Fibroblast of skin of right biceps (primary cell): ENCODE measurements at regions not wholly inside any gene's neighbourhood (a gene's known extent, or its start where the extent isn't known, plus 50 kb on each side); places are given as distances from the start of the nearest gene placed in this dataset.
"Not testable (repeated sequence)": the region's sequence is repeated elsewhere in the genome, so short reads cannot be mapped to it uniquely, and the experiment has no call there.

ENCODE experiments used
- DNase-seq: peaks from one replicate; pipeline ENCODE4 v3.0.0-alpha.2; 2013

GRCh38 chr6:40881501-40881900 is 157.5 kb downstream of the UNC5CL start:
- no peak for DNase-seq

- no peak for DNase-seq
Measured at GRCh38 chr6:40880906-40881305, 158.1 kb downstream of the UNC5CL start.

- no peak for DNase-seq
Measured at GRCh38 chr6:40879169-40879568, 159.9 kb downstream of the UNC5CL start.

- DNase-seq = peak; percentile 10
Measured at GRCh38 chr6:40877362-40877761, 161.7 kb downstream of the UNC5CL start.

GRCh38 chr6:40876336-40876735 is 162.7 kb downstream of the UNC5CL start:
- DNase-seq = no peak

GRCh38 chr6:40874495-40874894 is 164.5 kb downstream of the UNC5CL start:
- no peak for DNase-seq

- no peak for DNase-seq
Measured at GRCh38 chr6:40871424-40871823, 167.6 kb downstream of the UNC5CL start.

- not testable (repeated sequence) for DNase-seq
Measured at GRCh38 chr6:40868089-40868865, 170.7 kb downstream of the UNC5CL start.

GRCh38 chr6:40867527-40867926 is 171.5 kb downstream of the UNC5CL start:
- DNase-seq = not testable (repeated sequence)

- not testable (repeated sequence) for DNase-seq
Measured at GRCh38 chr6:40865259-40865658, 173.8 kb downstream of the UNC5CL start.

- DNase-seq = no peak
Measured at GRCh38 chr6:40860443-40860842, 178.6 kb downstream of the UNC5CL start.

- DNase-seq = peak; percentile 30
Measured at GRCh38 chr6:40856271-40856670, 182.8 kb downstream of the UNC5CL start.

GRCh38 chr6:40855168-40855880 is 183.7 kb downstream of the UNC5CL start:
- DNase-seq = no peak

- no peak for DNase-seq
Measured at GRCh38 chr6:40854592-40854991, 184.4 kb downstream of the UNC5CL start.

- DNase-seq = no peak
Measured at GRCh38 chr6:40852779-40853373, 186.1 kb downstream of the UNC5CL start.

GRCh38 chr6:40849546-40849945 is 189.5 kb downstream of the UNC5CL start:
- DNase-seq = no peak

GRCh38 chr6:40848868-40849514 is 190.0 kb downstream of the UNC5CL start:
- no peak for DNase-seq

- DNase-seq = peak; percentile 48
Measured at GRCh38 chr6:40848038-40848437, 191.0 kb downstream of the UNC5CL start.

- DNase-seq = peak; percentile 23
Measured at GRCh38 chr6:40845553-40845952, 193.5 kb downstream of the UNC5CL start.

- no peak for DNase-seq
Measured at GRCh38 chr6:40844246-40844645, 194.8 kb downstream of the UNC5CL start.

- no peak for DNase-seq
Measured at GRCh38 chr6:40841721-40842120, 197.3 kb downstream of the UNC5CL start.

- no peak for DNase-seq
Measured at GRCh38 chr6:40832691-40833090, 206.3 kb downstream of the UNC5CL start.

- DNase-seq = no peak
Measured at GRCh38 chr6:40831381-40831780, 207.6 kb downstream of the UNC5CL start.
